MM.1S (cell line): ENCODE measurements at regions not wholly inside any gene's neighbourhood (a gene's known extent, or its start where the extent isn't known, plus 50 kb on each side); places are given as distances from the start of the nearest gene placed in this dataset.

Source experiments
- EZH2 ChIP-seq: fragments of 300-600 bp; sonication (generic); optimal IDR thresholded peaks from 2 replicates; pipeline ENCODE3; 2017; ENCODE audit warnings: low read depth, mild to moderate bottlenecking, antibody characterized with exemption, low read length, mixed read lengths
- TF ChIP-seq, protein P1 (sequence below): fragments of 300-600 bp; sonication (generic); IDR thresholded peaks from 2 replicates; pipeline ENCODE4 v1.5.1; 2016; ENCODE audit warnings: antibody characterized with exemption, low read length, mixed read lengths

DNA sequence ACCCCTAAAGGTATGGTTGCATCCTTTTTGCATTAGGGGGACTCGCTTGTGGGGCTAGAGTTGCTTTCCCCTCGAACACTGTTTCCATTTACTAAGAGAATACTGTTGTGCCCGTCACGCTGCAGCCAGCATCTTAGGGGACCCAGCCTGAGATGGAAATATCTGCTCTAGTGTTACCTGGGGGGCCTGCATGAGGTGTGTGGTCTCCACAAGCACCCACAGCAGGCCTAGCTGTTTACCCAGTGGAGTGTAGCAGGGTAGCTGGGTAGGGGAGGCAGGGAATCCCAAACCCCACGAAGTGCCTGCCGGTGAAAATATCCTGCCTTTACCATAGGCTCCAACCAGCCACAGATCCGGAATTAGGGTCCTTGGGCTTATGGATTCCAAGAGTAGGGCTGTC, 303.6 kb downstream of the PTPRU start:
- TF ChIP-seq, protein P1, sequence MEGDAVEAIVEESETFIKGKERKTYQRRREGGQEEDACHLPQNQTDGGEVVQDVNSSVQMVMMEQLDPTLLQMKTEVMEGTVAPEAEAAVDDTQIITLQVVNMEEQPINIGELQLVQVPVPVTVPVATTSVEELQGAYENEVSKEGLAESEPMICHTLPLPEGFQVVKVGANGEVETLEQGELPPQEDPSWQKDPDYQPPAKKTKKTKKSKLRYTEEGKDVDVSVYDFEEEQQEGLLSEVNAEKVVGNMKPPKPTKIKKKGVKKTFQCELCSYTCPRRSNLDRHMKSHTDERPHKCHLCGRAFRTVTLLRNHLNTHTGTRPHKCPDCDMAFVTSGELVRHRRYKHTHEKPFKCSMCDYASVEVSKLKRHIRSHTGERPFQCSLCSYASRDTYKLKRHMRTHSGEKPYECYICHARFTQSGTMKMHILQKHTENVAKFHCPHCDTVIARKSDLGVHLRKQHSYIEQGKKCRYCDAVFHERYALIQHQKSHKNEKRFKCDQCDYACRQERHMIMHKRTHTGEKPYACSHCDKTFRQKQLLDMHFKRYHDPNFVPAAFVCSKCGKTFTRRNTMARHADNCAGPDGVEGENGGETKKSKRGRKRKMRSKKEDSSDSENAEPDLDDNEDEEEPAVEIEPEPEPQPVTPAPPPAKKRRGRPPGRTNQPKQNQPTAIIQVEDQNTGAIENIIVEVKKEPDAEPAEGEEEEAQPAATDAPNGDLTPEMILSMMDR: no peak
- TF ChIP-seq EZH2: no peak
